ENCODE measurements at regions not wholly inside any gene's neighbourhood (a gene's known extent, or its start where the extent isn't known, plus 50 kb on each side); places are given as distances from the start of the nearest gene placed in this dataset.
"Not testable (repeated sequence)": the region's sequence is repeated elsewhere in the genome, so short reads cannot be mapped to it uniquely, and the experiment has no call there.

DNA sequence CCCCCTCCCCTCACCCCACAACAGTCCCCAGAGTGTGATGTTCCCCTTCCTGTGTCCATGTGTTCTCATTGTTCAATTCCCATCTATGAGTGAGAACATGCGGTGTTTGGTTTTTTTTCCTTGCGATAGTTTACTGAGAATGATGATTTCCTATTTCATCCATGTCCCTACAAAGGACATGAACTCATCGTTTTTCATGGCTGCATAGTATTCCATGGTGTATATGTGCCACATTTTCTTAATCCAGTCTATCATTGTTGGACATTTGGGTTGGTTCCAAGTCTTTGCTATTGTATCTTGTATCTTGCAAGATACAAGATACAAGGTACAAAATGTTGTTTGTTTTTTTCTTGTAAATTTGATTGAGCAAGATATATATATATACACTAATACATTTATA lies 263.9 kb downstream of the GATA3 start:
- TF ChIP-seq REST (IDR thresholded peaks at IDR 0.05); JUND (IDR thresholded peaks at IDR 0.05); SP1 (IDR thresholded peaks at IDR 0.05); GABPA (IDR thresholded peaks at IDR 0.05 in 1 of 2, conservative IDR thresholded peaks at IDR 0.05 in 1 of 2); EGR1 (IDR thresholded peaks at IDR 0.05; ENCODE audit: low read depth in 2 of 2); RXRA (IDR thresholded peaks at IDR 0.05): not testable (repeated sequence)
- TF ChIP-seq, protein P1, sequence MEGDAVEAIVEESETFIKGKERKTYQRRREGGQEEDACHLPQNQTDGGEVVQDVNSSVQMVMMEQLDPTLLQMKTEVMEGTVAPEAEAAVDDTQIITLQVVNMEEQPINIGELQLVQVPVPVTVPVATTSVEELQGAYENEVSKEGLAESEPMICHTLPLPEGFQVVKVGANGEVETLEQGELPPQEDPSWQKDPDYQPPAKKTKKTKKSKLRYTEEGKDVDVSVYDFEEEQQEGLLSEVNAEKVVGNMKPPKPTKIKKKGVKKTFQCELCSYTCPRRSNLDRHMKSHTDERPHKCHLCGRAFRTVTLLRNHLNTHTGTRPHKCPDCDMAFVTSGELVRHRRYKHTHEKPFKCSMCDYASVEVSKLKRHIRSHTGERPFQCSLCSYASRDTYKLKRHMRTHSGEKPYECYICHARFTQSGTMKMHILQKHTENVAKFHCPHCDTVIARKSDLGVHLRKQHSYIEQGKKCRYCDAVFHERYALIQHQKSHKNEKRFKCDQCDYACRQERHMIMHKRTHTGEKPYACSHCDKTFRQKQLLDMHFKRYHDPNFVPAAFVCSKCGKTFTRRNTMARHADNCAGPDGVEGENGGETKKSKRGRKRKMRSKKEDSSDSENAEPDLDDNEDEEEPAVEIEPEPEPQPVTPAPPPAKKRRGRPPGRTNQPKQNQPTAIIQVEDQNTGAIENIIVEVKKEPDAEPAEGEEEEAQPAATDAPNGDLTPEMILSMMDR (IDR thresholded peaks at IDR 0.05; ENCODE audit: low read depth, low read length, missing input control), result not testable (repeated sequence)
